ENCODE measurements at regions not wholly inside any gene's neighbourhood (a gene's known extent, or its start where the extent isn't known, plus 50 kb on each side); places are given as distances from the start of the nearest gene placed in this dataset.

DNA sequence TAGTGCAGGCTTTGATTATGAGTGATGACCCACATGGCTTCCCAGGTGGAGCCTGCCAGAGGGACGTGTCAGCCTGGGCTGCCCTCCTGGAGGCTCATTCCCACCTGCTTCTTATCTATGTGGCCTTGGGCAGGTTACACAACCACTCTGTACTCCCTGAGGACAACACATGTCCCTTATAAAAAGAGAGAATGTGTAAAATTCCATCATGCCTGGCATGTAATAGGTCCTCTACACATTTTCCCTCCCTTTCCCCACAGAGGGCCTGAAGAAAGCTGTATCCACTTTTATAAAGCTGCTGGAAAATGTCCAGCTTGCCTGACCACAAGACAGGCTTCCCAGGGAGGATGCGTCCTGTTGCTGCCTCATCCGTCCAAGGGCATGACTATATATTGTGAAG is 55.0 kb upstream of the VSTM5 start:
- TF ChIP-seq, protein P1, sequence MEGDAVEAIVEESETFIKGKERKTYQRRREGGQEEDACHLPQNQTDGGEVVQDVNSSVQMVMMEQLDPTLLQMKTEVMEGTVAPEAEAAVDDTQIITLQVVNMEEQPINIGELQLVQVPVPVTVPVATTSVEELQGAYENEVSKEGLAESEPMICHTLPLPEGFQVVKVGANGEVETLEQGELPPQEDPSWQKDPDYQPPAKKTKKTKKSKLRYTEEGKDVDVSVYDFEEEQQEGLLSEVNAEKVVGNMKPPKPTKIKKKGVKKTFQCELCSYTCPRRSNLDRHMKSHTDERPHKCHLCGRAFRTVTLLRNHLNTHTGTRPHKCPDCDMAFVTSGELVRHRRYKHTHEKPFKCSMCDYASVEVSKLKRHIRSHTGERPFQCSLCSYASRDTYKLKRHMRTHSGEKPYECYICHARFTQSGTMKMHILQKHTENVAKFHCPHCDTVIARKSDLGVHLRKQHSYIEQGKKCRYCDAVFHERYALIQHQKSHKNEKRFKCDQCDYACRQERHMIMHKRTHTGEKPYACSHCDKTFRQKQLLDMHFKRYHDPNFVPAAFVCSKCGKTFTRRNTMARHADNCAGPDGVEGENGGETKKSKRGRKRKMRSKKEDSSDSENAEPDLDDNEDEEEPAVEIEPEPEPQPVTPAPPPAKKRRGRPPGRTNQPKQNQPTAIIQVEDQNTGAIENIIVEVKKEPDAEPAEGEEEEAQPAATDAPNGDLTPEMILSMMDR (conservative IDR thresholded peaks at IDR 0.05 in 1 of 2, IDR thresholded peaks at IDR 0.05 in 1 of 2; ENCODE audit: low read depth in 1 of 2, low read length in 2 of 2) = no peak
- no peak for TF ChIP-seq EZH2 (IDR thresholded peaks at IDR 0.05; ENCODE audit: low read length, missing control alignments)

Measured in fibroblast of lung (primary cell).